Parathyroid adenoma (tissue), 2 donors: ENCODE measurements at regions not wholly inside any gene's neighbourhood (a gene's known extent, or its start where the extent isn't known, plus 50 kb on each side); places are given as distances from the start of the nearest gene placed in this dataset.
"Not testable (repeated sequence)": the region's sequence is repeated elsewhere in the genome, so short reads cannot be mapped to it uniquely, and the experiment has no call there.

Experiments
- H2AFZ ChIP-seq: fragments of 300-600 bp; sonication (generic); one replicate; pipeline ENCODE4 v1.7.0; 2017; ENCODE audit warnings: antibody characterized with exemption, mild to moderate bottlenecking
- H3K27ac ChIP-seq: fragments of 300-600 bp; sonication (generic); one replicate; pipeline ENCODE4 v1.7.0; 2017
- H3K27me3 ChIP-seq: fragments of 300-600 bp; sonication (generic); one replicate; pipeline ENCODE4 v1.7.0; 2017; ENCODE audit warnings: low read length; ENCODE audit not compliant: control insufficient read depth, insufficient read depth
- H3K36me3 ChIP-seq: fragments of 300-600 bp; sonication (generic); one replicate; pipeline ENCODE4 v1.7.0; 2017; ENCODE audit warnings: low read length; ENCODE audit not compliant: control insufficient read depth, insufficient read depth
- H3K4me1 ChIP-seq: fragments of 300-600 bp; sonication (generic); one replicate; pipeline ENCODE4 v1.7.0; 2017; ENCODE audit warnings: control low read depth
- H3K4me2 ChIP-seq: fragments of 300-600 bp; sonication (generic); one replicate; pipeline ENCODE4 v1.7.0; 2017; ENCODE audit warnings: low read length
- H3K4me3 ChIP-seq: fragments of 300-600 bp; sonication (generic); one replicate; pipeline ENCODE4 v1.7.0; 2017; ENCODE audit warnings: low read depth, low read length
- H3K79me2 ChIP-seq: fragments of 300-600 bp; sonication (generic); one replicate; pipeline ENCODE4 v1.7.0; 2017; ENCODE audit warnings: control low read depth
- H3K9ac ChIP-seq: fragments of 300-600 bp; sonication (generic); one replicate; pipeline ENCODE4 v1.7.0; 2017; ENCODE audit warnings: mild to moderate bottlenecking
- H3K9me3 ChIP-seq: fragments of 300-600 bp; sonication (generic); one replicate; pipeline ENCODE4 v1.7.0; 2017; ENCODE audit warnings: low read length; ENCODE audit not compliant: control insufficient read depth
- CTCF ChIP-seq: fragments of 300-600 bp; sonication (generic); IDR thresholded peaks from one replicate; pipeline ENCODE4 v1.7.0; 2017; ENCODE audit warnings: antibody characterized with exemption, mild to moderate bottlenecking
- donor health status: primary hyperparathyroidism.

DNA sequence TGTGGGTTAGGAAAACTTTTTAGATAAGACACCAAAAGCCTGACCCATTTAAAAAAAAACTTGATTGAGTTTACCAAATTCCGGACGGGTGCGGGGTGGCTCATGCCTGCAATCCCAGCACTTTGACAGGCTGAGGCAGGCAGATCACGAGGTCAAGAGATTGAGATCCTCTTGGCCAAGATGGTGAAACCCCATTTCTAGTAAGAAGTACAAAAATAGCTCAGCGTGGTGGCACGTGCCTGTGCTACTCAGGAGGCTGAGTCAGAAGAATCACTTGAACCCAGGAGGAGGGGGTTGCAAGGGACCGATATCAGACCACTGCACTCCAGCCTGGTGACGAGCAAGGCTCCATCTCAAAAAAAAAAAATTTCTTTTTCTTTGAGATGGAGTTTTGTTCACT, 307.8 kb upstream of the USP9Y start:
- no peak overlapping the region for H3K4me3 ChIP-seq
- TF ChIP-seq CTCF = no peak
- no peak overlapping the region for H3K4me2 ChIP-seq
- no peaks in the 10 kb centered on the region for H3K36me3 ChIP-seq
- H3K27ac ChIP-seq = no peak overlapping the region
- no peak overlapping the region for H3K9ac ChIP-seq
- H3K27me3 ChIP-seq = no peaks in the 10 kb centered on the region
- no peaks in the 10 kb centered on the region for H3K79me2 ChIP-seq
- H2AFZ ChIP-seq = no peak overlapping the region
- H3K9me3 ChIP-seq = no peaks in the 10 kb centered on the region
- no peaks in the 10 kb centered on the region for H3K4me1 ChIP-seq

DNA sequence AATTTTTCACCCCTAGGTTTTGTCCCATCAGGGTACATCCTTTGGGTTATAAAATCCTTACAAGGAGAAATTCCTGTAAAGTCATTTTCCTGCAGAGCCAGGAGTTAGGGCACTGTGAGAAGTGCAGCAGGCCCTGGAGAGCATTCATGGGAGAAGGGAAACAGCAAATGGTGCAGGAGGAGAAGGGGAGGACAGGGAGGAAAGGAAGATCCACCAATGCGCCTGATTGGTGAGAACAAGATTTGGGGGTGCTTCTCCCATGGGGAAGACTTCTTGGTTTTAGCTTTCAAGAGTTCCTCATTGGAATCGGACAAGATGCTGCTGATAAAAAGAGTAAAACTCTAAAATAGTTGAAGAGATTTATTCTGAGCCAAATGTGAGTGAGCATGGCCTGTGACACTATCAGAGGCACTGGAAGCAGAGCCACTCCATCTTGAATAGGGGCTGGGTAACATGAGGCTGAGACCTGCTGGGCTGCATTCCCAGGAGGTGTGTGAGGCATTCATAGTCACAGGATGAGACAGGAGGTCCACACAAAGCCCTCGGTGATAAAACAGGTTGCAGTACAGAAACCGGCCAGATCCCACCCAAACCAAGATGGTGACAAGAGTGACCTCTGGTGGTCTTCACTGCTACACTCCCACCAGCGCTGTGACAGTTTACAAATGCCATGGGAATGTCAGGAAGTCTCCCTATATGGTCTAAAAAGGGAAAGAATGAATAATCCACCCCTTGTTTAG, 305.5 kb upstream of the USP9Y start:
- not testable (repeated sequence) for H3K27me3 ChIP-seq, H3K79me2 ChIP-seq, H3K36me3 ChIP-seq, H3K27ac ChIP-seq, H3K4me2 ChIP-seq, H3K4me1 ChIP-seq, H2AFZ ChIP-seq, H3K9ac ChIP-seq, H3K9me3 ChIP-seq, H3K4me3 ChIP-seq

GRCh38 chrY:12403916-12404315, 297.1 kb upstream of the USP9Y start:
- Histone ChIP-seq H3K36me3 (no peaks in the 10 kb centered on the region), H3K27ac (no peak overlapping the region), H3K9ac (no peak overlapping the region), H3K4me3 (no peak overlapping the region), H2AFZ (no peak overlapping the region), H3K79me2 (no peaks in the 10 kb centered on the region), H3K27me3 (no peaks in the 10 kb centered on the region), H3K4me1 (no peaks in the 10 kb centered on the region), H3K9me3 (no peaks in the 10 kb centered on the region), H3K4me2 (no peak overlapping the region)
- TF ChIP-seq CTCF = no peak

DNA sequence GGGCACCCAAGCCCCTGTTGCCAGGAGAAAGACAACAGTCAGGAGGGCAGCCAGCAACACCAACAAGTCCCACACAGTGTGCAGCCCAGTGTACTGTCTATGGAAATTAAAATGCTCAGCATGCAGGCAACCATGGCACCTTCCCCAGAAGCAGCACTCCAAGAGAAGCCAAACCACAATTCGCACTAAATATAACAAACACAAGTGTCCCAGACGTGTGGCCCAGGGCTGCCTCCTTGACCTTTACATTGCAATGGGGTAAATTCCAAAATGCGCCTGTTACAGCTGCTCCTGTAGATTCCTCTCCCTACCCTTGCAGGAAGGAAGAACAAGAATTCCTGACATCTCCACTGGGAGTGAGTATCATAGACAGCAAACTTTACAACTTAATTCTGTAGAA, 292.8 kb upstream of the USP9Y start:
- no peak overlapping the region for H3K27ac ChIP-seq
- H3K79me2 ChIP-seq = no peaks in the 10 kb centered on the region
- H3K9me3 ChIP-seq = no peaks in the 10 kb centered on the region
- H3K4me1 ChIP-seq = no peaks in the 10 kb centered on the region
- no peaks in the 10 kb centered on the region for H3K27me3 ChIP-seq
- no peaks in the 10 kb centered on the region for H3K36me3 ChIP-seq
- H3K9ac ChIP-seq = no peak overlapping the region
- H2AFZ ChIP-seq = no peak overlapping the region
- no peak overlapping the region for H3K4me2 ChIP-seq
- TF ChIP-seq CTCF = no peak
- no peak overlapping the region for H3K4me3 ChIP-seq

GRCh38 chrY:12410696-12411095, 290.3 kb upstream of the USP9Y start:
- no peak for TF ChIP-seq CTCF

More at GRCh38 chrY:12410696-12411095, 290.3 kb upstream of the USP9Y start:
- Histone ChIP-seq H2AFZ (no peak overlapping the region), H3K79me2 (no peaks in the 10 kb centered on the region), H3K4me3 (no peak overlapping the region), H3K4me1 (no peaks in the 10 kb centered on the region), H3K9me3 (no peaks in the 10 kb centered on the region), H3K4me2 (no peak overlapping the region), H3K27me3 (no peaks in the 10 kb centered on the region), H3K27ac (no peak overlapping the region), H3K36me3 (no peaks in the 10 kb centered on the region), H3K9ac (no peak overlapping the region)
